ENCODE measurements at regions not wholly inside any gene's neighbourhood (a gene's known extent, or its start where the extent isn't known, plus 50 kb on each side); places are given as distances from the start of the nearest gene placed in this dataset.
"Not testable (repeated sequence)": the region's sequence is repeated elsewhere in the genome, so short reads cannot be mapped to it uniquely, and the experiment has no call there.

DNA sequence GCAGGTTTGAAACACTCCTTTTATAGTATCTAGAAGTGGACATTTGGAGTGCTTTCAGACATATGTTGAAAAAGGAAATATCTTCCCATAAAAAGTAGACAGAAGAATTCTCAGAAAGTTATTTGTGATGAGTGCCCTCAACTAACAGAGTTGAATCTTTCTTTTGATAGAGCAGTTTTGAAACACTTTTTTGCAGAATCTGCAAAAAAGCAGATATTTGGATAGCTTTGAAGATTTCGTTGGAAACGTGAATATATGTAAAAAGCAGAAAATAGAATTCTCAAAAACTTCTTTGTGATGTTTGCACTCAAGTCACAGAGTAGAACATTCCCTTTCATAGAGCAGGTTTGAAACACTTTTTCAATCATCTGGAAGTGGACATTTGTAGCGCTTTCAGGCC is 676.4 kb upstream of the ZNF337 start:
- DNase-seq (ENCODE audit: low spot score), result not testable (repeated sequence)

GRCh38 chr20:26354511-26354910 is 657.9 kb upstream of the ZNF337 start:
- no peak for DNase-seq (ENCODE audit: low spot score)

GRCh38 chr20:26347396-26347795 is 650.7 kb upstream of the ZNF337 start:
- DNase-seq (ENCODE audit: low spot score), result no peak

DNA sequence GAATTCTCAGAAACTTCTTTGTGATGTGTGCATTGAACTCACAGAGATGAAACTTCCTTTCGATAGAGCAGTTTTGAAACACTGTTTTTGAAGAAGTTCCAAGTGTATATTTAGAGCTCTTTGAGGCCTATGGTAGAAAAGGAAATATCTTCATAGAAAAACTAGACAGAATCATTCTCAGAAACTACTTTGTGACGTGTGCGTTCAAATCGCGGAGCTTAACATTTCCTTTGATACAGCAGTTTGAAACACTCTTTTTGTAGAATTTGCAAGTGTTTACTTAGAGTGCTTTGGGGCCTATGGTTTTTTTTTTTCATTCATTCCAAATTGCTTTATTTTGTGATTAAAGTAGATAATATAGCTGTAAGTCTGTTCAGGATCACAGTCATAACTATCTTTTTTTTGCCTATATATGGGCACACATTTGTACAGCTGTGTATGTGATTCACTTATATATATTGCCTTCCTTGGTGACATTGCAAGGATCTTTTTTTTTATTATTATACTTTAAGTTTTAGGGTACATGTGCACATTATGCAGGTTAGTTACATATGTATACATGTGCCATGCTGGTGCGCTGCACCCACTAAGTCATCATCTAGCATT is 643.9 kb upstream of the ZNF337 start:
- DNase-seq (ENCODE audit: low spot score), result peak; percentile 25

DNA sequence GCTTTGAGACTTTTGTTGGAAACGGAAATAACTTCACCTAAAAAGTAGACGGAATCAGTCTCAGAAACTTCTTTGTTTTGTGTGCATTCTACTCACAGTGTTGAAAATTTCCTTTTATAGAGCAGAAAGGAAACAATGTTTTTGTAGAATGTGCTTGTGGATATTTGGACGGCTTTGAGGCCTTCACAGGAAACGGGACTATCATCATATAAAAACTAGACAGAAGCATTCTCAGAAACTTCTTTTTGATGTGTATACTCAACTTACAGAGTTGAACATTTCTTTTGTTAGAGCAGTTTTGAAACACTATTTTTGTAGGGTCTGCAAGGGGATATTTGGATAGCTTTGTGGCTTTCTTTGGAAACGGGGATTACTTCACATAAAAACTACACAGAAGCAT is 627.5 kb upstream of the ZNF337 start:
- DNase-seq (ENCODE audit: low spot score), result no peak

DNA sequence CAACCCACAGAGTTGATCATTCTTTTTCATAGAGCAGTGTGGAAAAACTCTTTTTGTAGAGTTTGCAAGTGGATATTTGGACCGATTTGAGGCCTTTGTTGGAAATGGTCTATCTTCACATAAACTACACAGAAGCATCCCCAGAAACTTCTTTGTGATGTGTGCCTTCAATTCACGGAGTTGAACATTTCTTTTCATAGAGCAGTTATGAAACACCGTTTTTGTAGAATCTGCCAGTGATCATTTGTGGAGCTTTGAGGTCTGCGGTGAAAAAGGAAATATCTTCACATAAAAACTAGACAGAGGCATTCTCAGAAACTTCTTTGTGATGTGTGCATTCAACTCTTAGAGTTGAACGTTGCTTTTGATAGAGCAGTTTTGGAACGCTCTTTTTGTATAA is 618.4 kb upstream of the ZNF337 start:
- DNase-seq (ENCODE audit: low spot score), result no peak

- DNase-seq (ENCODE audit: low spot score), result not testable (repeated sequence)
These were observed 613.1 kb upstream of the ZNF337 start for GRCh38 chr20:26309720-26310119.

GRCh38 chr20:26308961-26309360 is 612.3 kb upstream of the ZNF337 start:
- peak; percentile 29 for DNase-seq (ENCODE audit: low spot score)

DNA sequence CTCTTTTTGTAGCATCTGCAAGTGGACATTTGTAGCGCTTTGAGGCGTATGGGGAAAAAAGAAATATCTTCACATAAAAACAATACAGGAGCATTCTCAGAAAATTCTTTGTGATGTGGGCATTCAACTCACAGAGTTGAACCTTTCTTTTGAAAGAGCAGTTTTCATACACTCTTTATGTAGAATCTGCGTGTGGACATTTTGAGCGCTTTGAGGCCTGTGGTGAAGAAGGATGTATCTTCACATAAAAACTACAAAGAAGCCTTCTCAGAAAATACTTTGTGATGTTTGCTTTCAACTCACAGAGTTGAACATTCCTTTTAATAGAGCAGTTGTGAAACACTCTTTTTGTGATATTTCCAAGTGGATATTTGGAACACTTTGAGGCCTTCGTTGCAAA is 598.4 kb upstream of the ZNF337 start:
- no peak for DNase-seq (ENCODE audit: low spot score)

DNA sequence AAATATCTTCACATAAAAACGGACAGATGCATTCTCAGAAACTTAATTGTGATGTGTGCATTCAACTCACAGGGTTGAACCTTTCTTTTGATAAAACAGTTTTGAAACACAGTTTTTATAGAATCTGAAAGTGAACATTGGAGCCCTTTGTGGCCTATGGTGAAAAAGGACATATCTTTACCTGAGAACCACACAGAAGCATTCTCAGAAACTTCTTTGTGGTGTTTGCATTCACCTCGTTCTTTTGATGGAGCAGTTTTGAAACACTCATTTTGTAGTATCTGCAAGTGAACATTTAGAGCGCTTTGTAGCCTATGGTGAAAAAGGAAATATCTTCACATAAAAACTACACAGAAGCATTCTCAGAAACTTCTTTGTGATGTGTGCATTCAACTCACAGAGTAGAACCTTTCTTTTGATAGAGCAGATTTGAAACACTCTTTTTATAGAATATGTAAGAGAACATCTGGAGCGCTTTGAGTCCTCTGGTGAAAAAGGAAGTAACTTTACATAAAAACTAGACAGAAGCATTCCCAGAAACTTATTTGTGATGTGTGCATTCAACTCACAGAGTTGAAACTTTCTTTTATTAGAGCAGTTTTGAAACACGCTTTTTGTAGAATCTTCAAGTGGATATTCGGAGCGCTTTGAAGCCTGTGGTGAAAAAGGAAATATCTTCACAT is 591.9 kb upstream of the ZNF337 start:
- not testable (repeated sequence) for DNase-seq (ENCODE audit: low spot score)

DNA sequence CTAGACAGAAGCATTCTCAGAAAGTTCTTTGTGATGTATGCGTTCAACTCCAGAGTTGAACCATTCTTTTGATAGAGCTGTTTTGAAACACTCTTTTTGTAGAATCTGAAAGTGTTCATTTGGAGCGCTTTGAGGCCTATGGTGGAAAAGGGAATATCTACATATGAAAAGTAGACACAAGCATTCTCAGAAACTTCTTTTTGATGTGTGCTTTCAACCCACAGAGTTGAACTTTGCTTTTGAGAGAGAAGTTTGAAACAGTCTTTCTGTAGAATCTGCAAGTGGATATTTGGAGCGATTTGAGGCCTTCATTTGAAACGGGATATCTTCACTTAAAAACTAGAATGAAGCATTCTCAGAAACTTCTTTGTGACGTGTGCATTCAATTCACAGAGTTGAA is 582.6 kb upstream of the ZNF337 start:
- DNase-seq (ENCODE audit: low spot score), result no peak

GRCh38 chr20:26277339-26277738 is 580.7 kb upstream of the ZNF337 start:
- no peak for DNase-seq (ENCODE audit: low spot score)

GRCh38 chr20:26276554-26277210 is 580.0 kb upstream of the ZNF337 start:
- no peak for DNase-seq (ENCODE audit: low spot score)

DNA sequence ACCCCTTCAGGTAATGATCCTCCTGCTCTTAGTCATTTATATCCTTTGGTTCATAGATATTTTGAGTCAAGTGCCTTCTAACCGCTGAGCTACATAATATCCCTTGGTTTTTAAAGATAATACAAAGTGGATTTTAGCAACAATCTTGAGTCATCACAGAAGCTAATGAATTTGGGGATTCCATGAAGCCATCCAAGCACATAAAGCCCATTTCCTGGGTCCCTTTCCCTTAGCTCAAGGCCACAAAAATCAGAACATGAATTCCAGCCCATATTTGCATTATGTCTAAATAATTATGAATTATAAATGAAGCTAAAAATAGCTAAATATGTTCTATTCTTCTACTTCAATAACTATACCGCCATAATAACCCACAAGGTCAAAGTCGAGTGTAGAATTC is 572.1 kb upstream of the ZNF337 start:
- DNase-seq (ENCODE audit: low spot score), result not testable (repeated sequence)

- not testable (repeated sequence) for DNase-seq (ENCODE audit: low spot score)
These were observed 564.3 kb upstream of the ZNF337 start for GRCh38 chr20:26260925-26261324.

GRCh38 chr20:26252311-26252975 is 555.8 kb upstream of the ZNF337 start:
- peak; percentile 29 for DNase-seq (ENCODE audit: low spot score)

- not testable (repeated sequence) for DNase-seq (ENCODE audit: low spot score)
These were observed 554.7 kb upstream of the ZNF337 start for GRCh38 chr20:26251376-26251775.

DNA sequence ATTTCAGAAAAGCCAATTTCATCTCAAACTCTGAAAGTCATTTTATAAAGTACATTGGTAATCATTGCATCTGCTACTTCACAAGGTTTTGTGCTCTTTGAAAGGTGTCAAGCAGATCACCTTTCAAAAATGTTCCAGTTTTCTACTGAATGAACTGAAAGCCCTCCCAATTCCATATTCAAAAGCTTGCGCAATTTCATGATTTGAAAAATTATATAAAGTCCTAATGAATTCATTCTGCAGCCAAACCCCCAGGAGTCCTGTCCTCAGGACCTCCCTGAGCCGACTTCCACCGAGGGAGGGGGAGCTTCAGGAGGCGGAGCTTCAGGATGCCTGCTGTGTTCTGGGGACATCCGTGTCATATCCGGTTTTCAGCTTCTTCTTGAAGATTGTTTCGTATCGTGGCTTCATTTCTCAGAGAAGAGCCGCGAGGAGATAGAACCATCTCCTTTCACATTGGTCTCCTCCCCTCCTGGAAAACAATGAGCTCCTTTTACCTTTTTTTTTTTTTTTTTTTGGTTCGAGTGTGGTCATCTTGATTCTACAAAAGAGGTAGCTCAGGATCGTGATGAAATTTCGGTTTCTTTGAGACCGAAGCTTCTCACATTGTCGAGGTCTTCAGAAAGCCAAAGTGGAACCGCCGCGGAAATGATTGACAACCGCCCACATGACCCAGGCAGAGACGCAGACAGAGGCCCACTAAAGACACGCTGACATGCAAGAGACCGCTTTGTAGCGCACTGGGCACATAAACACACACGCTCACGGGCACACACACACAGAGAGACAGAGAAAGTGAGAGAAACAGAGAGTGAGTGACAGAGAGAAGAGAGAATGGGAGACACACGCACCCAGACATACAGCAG is 553.8 kb upstream of the ZNF337 start:
- not testable (repeated sequence) for DNase-seq (ENCODE audit: low spot score)

DNA sequence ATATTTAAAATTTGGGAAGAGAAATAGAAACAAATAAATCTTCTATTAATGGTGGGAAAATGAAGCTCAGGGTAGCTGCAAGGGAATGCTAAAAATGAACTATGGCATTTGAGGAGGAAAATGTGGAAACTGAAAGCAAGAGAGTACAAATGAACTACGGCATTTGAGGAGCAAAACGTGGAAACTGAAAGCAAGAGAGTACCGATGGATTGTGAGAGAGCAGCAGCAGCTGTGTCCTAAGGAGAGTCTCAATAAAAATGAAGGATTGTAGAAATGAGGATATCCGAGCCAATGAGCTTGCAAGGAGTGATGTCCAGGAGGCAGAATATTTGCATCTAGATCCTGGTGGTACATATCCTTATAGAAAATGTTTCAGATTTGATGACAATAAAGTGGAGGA is 547.1 kb upstream of the ZNF337 start:
- DNase-seq (ENCODE audit: low spot score), result no peak

DNA sequence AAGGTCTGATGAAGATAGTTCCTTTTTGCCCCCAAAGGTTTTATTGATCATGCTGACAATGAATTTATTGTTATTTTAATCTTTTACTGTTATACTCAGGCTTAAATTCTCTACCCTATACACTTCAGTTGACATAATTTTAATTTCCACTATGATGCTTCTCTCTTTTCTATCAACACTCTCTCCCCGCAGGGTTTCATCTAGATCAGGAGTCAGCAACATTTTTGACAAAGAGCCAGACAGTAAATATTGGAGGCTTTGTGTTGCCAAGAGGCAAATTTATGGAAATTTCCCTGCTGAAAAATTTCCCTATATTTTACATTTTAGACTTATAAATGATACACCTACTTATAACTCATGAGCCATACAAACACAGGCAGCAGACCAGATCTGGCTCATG is 524.0 kb upstream of the ZNF337 start:
- DNase-seq (ENCODE audit: low spot score), result not testable (repeated sequence)

GRCh38 chr20:26219546-26219945 is 522.9 kb upstream of the ZNF337 start:
- DNase-seq (ENCODE audit: low spot score), result not testable (repeated sequence)

DNA sequence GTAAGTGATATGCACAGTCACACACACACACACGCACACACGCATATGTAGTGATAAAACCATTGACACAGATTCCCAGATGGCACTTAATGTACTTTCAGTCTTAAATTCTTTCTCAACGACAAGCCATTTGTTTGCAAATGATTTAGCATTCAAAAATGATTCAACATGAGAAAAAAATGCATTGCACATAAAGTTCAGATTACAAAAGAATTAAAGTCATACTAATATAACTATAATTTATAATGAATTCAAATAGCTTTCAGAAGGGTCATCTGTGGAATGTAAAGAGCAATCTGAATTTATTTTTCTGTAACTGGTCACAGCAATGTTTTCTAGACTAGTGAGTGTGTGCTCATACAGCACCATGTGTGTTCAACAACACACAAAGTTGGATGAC is 521.6 kb upstream of the ZNF337 start:
- DNase-seq (ENCODE audit: low spot score), result no peak

All from CD4-positive, alpha-beta T cell treated with Interleukin-15 for 4 hours (primary cell).